Prostate gland (tissue), 2 donors: ENCODE measurements at regions not wholly inside any gene's neighbourhood (a gene's known extent, or its start where the extent isn't known, plus 50 kb on each side); places are given as distances from the start of the nearest gene placed in this dataset.

Experiments used
- POLR2A ChIP-seq: fragments of 450-650 bp; IDR thresholded peaks from one replicate; pipeline ENCODE4 v1.6.1; 2016; ENCODE audit warnings: antibody characterized with exemption, mild to moderate bottlenecking
- POLR2AphosphoS5 ChIP-seq: sonication (generic); formaldehyde crosslinking; IDR thresholded peaks from one replicate; pipeline ENCODE4 v1.6.1; 2017; ENCODE audit warnings: antibody characterized with exemption
- TF ChIP-seq, protein P1 (sequence below), 4 experiments: fragments of 200-600 bp in 2 of 4; fragments of 450-650 bp in 2 of 4; sonication (generic) in 2 of 4; IDR thresholded peaks; 1 replicate in 3 of 4; 2 replicates in 1 of 4; pipeline ENCODE4 v1.5.1; 2016 to 2019; ENCODE audit warnings: antibody characterized with exemption in 4 of 4, mild to moderate bottlenecking in 2 of 4, moderate library complexity in 2 of 4

DNA sequence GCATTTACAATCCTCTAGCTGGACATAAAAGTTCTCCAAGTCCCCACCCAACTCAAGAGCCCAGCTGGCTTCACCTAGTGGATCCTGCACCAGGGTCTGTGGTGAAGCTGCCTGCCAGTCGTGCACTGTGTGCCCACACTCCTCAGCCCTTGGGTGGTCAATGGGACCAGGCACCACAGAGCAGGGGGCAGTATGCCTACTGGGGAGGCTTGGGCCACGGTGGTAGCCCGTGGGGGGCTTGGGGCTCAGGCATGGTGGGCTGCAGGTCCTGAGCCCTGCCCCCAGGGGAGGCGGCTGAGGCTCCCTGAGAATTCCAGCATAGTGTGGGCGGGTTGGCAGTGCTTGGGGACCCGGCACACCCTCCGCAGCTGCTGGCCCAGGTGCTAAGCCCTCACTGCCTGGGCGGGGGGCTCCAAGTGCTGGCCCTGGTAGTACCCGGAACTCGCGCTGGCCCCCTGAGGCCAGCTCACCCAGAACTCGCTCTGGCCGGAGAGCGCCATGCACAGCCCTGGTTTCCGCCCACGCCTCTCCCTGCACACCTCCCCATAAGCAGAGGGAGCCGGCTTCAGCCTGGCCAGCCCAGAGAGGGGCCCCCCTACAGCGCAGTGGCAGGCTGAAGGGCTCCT is 1473.4 kb downstream of the SUCLG1 start:
- TF ChIP-seq, protein P1, sequence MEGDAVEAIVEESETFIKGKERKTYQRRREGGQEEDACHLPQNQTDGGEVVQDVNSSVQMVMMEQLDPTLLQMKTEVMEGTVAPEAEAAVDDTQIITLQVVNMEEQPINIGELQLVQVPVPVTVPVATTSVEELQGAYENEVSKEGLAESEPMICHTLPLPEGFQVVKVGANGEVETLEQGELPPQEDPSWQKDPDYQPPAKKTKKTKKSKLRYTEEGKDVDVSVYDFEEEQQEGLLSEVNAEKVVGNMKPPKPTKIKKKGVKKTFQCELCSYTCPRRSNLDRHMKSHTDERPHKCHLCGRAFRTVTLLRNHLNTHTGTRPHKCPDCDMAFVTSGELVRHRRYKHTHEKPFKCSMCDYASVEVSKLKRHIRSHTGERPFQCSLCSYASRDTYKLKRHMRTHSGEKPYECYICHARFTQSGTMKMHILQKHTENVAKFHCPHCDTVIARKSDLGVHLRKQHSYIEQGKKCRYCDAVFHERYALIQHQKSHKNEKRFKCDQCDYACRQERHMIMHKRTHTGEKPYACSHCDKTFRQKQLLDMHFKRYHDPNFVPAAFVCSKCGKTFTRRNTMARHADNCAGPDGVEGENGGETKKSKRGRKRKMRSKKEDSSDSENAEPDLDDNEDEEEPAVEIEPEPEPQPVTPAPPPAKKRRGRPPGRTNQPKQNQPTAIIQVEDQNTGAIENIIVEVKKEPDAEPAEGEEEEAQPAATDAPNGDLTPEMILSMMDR (IDR thresholded peaks at IDR 0.05) = no peak
- TF ChIP-seq POLR2AphosphoS5 = no peak
- TF ChIP-seq POLR2A = no peak
